MM.1S (cell line): ENCODE measurements at regions not wholly inside any gene's neighbourhood (a gene's known extent, or its start where the extent isn't known, plus 50 kb on each side); places are given as distances from the start of the nearest gene placed in this dataset.

ENCODE experiments used
- DNase-seq: peaks from one replicate; pipeline ENCODE4 v3.0.0-alpha.2; 2015
- H2AFZ ChIP-seq: fragments of 300-600 bp; sonication (generic); 2 replicates; pipeline ENCODE4 v1.6.0; 2016; ENCODE audit warnings: antibody characterized with exemption, low read length
- H3F3A ChIP-seq: fragments of 300-600 bp; sonication (generic); 2 replicates; pipeline ENCODE4 v1.6.1; 2016; ENCODE audit warnings: mild to moderate bottlenecking, antibody characterized with exemption, low read length, moderate library complexity, mixed read lengths; ENCODE audit not compliant: insufficient read depth
- H3K27ac ChIP-seq: fragments of 300-600 bp; sonication (generic); 2 replicates; pipeline ENCODE4 v1.5.1; 2016; ENCODE audit warnings: mild to moderate bottlenecking, low read length
- H3K27me3 ChIP-seq: fragments of 300-600 bp; sonication (generic); replicated peaks from 2 replicates; pipeline ENCODE4 v1.6.0; 2016; ENCODE audit warnings: low read length; ENCODE audit not compliant: insufficient read depth
- H3K36me3 ChIP-seq: fragments of 300-600 bp; sonication (generic); replicated peaks from 2 replicates; pipeline ENCODE4 v1.6.1; 2016; ENCODE audit warnings: mild to moderate bottlenecking, low read length, mixed read lengths; ENCODE audit not compliant: insufficient read depth
- H3K4me1 ChIP-seq: fragments of 300-600 bp; sonication (generic); 2 replicates; pipeline ENCODE4 v1.6.1; 2016; ENCODE audit warnings: low read length, mixed read lengths
- H3K4me2 ChIP-seq: fragments of 300-600 bp; sonication (generic); 2 replicates; pipeline ENCODE4 v1.6.0; 2016; ENCODE audit warnings: low read depth, low read length
- H3K4me3 ChIP-seq: fragments of 300-600 bp; sonication (generic); 2 replicates; pipeline ENCODE4 v1.5.1; 2016; ENCODE audit warnings: low read length, mixed read lengths
- H3K79me2 ChIP-seq: fragments of 300-600 bp; sonication (generic); 2 replicates; pipeline ENCODE4 v1.6.1; 2016; ENCODE audit warnings: mixed run types, low read length, mixed read lengths
- H3K9ac ChIP-seq: fragments of 300-600 bp; sonication (generic); 2 replicates; pipeline ENCODE4 v1.6.1; 2016; ENCODE audit warnings: low read length, mixed read lengths
- H3K9me2 ChIP-seq: fragments of 300-600 bp; sonication (generic); replicated peaks from 2 replicates; pipeline ENCODE4 v1.6.1; 2016; ENCODE audit warnings: mild to moderate bottlenecking, low read length, mixed read lengths; ENCODE audit not compliant: insufficient read depth
- H3K9me3 ChIP-seq: fragments of 300-600 bp; sonication (generic); replicated peaks from 2 replicates; pipeline ENCODE4 v1.6.1; 2016; ENCODE audit warnings: mild to moderate bottlenecking, low read length, mixed read lengths; ENCODE audit not compliant: insufficient read depth
- H4K20me1 ChIP-seq: fragments of 300-600 bp; sonication (generic); 2 replicates; pipeline ENCODE4 v1.6.1; 2016; ENCODE audit warnings: mild to moderate bottlenecking, low read length, moderate library complexity, mixed read lengths; ENCODE audit not compliant: insufficient read depth
- EZH2 ChIP-seq: fragments of 300-600 bp; sonication (generic); optimal IDR thresholded peaks from 2 replicates; pipeline ENCODE3; 2017; ENCODE audit warnings: low read depth, mild to moderate bottlenecking, antibody characterized with exemption, low read length, mixed read lengths
- EZH2phosphoT487 ChIP-seq: fragments of 300-600 bp; sonication (generic); IDR thresholded peaks from 2 replicates; pipeline ENCODE4 v1.6.1; 2018; ENCODE audit warnings: antibody characterized with exemption, low read length
- TF ChIP-seq, protein P1 (sequence below): fragments of 300-600 bp; sonication (generic); IDR thresholded peaks from 2 replicates; pipeline ENCODE4 v1.5.1; 2016; ENCODE audit warnings: antibody characterized with exemption, low read length, mixed read lengths

DNA sequence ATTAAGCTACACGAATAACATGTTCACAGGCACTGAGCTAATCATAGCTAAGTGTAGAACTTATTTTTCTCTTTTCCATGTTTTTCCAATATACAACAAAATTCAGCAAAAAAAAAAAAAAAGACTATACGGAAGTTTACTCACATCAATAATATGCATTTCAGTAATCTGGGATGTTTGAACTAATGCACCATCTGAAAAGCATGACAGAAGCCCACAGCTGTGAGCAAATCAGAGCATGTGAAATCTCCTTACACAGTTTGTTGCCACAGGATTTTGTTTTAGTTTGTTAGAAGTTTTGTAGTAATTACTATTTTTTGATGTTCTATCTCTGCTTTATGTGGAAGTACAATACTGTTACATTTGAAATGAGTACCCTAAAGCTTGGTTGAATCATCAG, 1051.7 kb downstream of the TTLL7 start:
- Histone ChIP-seq H3K4me2 (no peak overlapping the region), H3K4me3 (no peak overlapping the region), H3K4me1 (no peaks in the 10 kb centered on the region), H3K27ac (no peak overlapping the region), H3K36me3 (no peaks in the 10 kb centered on the region), H3F3A (no peaks in the 10 kb centered on the region), H3K9me2 (no peaks in the 10 kb centered on the region), H4K20me1 (no peaks in the 10 kb centered on the region), H3K9me3 (no peaks in the 10 kb centered on the region), H3K9ac (no peak overlapping the region), H3K79me2 (no peaks in the 10 kb centered on the region), H3K27me3 (no peaks in the 10 kb centered on the region), H2AFZ (no peak overlapping the region)
- TF ChIP-seq EZH2 = no peak
- TF ChIP-seq, protein P1, sequence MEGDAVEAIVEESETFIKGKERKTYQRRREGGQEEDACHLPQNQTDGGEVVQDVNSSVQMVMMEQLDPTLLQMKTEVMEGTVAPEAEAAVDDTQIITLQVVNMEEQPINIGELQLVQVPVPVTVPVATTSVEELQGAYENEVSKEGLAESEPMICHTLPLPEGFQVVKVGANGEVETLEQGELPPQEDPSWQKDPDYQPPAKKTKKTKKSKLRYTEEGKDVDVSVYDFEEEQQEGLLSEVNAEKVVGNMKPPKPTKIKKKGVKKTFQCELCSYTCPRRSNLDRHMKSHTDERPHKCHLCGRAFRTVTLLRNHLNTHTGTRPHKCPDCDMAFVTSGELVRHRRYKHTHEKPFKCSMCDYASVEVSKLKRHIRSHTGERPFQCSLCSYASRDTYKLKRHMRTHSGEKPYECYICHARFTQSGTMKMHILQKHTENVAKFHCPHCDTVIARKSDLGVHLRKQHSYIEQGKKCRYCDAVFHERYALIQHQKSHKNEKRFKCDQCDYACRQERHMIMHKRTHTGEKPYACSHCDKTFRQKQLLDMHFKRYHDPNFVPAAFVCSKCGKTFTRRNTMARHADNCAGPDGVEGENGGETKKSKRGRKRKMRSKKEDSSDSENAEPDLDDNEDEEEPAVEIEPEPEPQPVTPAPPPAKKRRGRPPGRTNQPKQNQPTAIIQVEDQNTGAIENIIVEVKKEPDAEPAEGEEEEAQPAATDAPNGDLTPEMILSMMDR = no peak
- TF ChIP-seq EZH2phosphoT487 = no peak
- no peak for DNase-seq

DNA sequence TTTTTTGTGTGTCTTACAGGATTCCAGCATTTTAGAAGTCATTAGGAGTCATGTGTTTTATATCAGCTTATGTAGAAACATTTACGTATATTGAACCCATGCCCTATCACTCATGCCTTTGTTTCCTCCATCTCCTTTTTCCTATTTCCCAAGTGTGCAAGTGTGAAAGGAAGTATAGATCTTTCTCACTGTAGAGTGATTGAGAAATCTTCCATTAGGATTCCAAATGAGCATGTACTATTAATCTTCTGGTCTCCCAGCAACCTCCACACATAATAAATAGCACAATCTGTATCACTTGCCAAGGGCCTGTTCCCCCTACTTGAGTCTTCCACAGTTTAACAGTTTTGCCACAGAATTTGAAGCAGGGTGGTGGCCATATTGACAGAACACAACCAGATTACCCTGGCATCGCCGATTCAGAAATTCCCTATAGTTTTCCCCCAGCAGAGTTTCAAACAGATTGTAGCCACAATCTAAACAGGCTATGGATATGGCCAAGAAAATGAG, 1052.8 kb downstream of the TTLL7 start:
- Histone ChIP-seq H3K4me1 (no peaks in the 10 kb centered on the region), H3K27ac (no peak overlapping the region), H3K9ac (no peak overlapping the region), H3F3A (no peaks in the 10 kb centered on the region), H3K4me2 (no peak overlapping the region), H3K36me3 (no peaks in the 10 kb centered on the region), H2AFZ (no peak overlapping the region), H3K79me2 (no peaks in the 10 kb centered on the region), H3K9me3 (no peaks in the 10 kb centered on the region), H4K20me1 (no peaks in the 10 kb centered on the region), H3K27me3 (no peaks in the 10 kb centered on the region), H3K9me2 (no peaks in the 10 kb centered on the region), H3K4me3 (no peak overlapping the region)
- no peak for DNase-seq
- TF ChIP-seq EZH2phosphoT487 = no peak
- TF ChIP-seq EZH2 = no peak
- TF ChIP-seq, protein P1 = no peak

DNA sequence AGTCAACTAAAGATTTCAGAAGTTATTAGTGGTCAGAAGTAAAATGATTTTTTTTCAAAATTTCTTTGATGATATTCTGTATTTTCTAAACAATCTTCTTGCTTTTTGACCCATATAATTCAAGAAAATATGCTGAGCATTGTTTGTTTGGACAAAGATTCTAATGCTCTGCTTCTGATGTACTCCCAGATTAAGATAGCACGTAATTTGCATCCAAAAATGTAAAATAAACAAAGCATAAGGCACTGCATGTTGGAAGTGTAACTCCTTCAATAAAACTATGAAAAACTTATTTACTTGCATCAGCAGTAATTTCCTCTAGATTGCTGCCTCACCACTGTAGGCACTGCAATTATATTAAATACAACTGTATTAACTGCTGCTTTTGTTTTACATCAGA, 1054.1 kb downstream of the TTLL7 start:
- no peak for TF ChIP-seq EZH2phosphoT487
- TF ChIP-seq, protein P1 = no peak
- H3K4me1 ChIP-seq = no peaks in the 10 kb centered on the region
- H3F3A ChIP-seq = no peaks in the 10 kb centered on the region
- no peaks in the 10 kb centered on the region for H3K9me2 ChIP-seq
- H3K27me3 ChIP-seq = no peaks in the 10 kb centered on the region
- no peak overlapping the region for H3K4me2 ChIP-seq
- H3K79me2 ChIP-seq = no peaks in the 10 kb centered on the region
- no peaks in the 10 kb centered on the region for H3K36me3 ChIP-seq
- no peaks in the 10 kb centered on the region for H4K20me1 ChIP-seq
- H3K9ac ChIP-seq = no peak overlapping the region
- no peak for DNase-seq
- H3K4me3 ChIP-seq = no peak overlapping the region
- no peaks in the 10 kb centered on the region for H3K9me3 ChIP-seq
- H2AFZ ChIP-seq = no peak overlapping the region
- H3K27ac ChIP-seq = no peak overlapping the region
